ENCODE measurements at regions not wholly inside any gene's neighbourhood (a gene's known extent, or its start where the extent isn't known, plus 50 kb on each side); places are given as distances from the start of the nearest gene placed in this dataset.

DNA sequence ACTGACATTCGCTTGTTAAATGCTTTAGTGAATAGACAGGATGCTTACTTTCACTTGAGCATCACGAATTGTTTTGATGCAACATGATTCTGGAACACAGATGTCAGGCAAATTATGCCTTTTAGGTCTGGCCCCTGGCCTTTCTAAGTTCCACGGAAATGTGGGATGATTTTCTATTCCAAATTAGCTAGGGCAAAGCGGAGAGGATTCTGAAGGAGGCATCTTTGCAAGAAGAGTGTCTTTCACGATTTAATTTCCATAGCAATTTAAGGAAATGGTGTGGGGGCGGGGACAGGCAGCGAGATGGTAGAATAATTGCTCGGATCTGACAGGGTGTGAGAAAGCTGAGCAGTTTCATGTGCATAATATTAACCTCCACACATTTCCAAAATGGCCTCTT, 238.5 kb upstream of the KCNMB2 start:
- H3K4me1 Mint-ChIP-seq, result peaks cover 12% of the 10 kb centered on the region
- TF ChIP-seq, protein P1, sequence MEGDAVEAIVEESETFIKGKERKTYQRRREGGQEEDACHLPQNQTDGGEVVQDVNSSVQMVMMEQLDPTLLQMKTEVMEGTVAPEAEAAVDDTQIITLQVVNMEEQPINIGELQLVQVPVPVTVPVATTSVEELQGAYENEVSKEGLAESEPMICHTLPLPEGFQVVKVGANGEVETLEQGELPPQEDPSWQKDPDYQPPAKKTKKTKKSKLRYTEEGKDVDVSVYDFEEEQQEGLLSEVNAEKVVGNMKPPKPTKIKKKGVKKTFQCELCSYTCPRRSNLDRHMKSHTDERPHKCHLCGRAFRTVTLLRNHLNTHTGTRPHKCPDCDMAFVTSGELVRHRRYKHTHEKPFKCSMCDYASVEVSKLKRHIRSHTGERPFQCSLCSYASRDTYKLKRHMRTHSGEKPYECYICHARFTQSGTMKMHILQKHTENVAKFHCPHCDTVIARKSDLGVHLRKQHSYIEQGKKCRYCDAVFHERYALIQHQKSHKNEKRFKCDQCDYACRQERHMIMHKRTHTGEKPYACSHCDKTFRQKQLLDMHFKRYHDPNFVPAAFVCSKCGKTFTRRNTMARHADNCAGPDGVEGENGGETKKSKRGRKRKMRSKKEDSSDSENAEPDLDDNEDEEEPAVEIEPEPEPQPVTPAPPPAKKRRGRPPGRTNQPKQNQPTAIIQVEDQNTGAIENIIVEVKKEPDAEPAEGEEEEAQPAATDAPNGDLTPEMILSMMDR (IDR thresholded peaks at IDR 0.05; ENCODE audit: unreplicated experiment in 3 of 3), result no peak
- no peaks in the 10 kb centered on the region for H3K9me3 Mint-ChIP-seq
- peaks cover 3% of the 10 kb centered on the region for H3K27me3 Mint-ChIP-seq (ENCODE audit: low read depth)
- H3K27ac Mint-ChIP-seq, result no peak overlapping the region
- no peaks in the 10 kb centered on the region for H3K36me3 Mint-ChIP-seq (ENCODE audit: low read depth)
- H3K4me3 Mint-ChIP-seq, result no peak overlapping the region

DNA sequence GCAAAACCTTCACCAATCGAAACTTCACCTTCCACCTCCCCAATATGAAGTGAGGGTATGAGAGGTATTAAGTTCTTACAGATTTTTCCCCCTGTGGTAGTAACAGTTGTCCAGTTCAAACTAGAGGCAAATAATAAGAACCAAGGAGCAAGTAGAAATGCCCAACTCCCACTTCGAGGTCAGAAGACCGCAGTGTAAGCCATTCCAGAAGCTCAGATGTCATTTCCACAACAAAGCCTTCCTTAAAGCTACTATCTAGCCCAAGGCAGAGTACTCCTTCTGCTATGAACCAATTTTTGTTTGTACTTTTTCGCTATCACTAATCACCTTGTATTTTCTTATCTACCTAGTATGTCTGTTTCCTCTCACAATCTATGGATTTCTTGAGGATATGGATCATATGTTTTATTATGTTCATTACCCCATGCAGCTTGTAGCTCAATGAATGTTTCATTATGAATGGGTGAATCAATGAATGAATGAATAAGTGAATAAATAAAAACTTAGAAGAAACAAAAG, 235.7 kb upstream of the KCNMB2 start:
- H3K36me3 Mint-ChIP-seq (ENCODE audit: low read depth), result no peaks in the 10 kb centered on the region
- TF ChIP-seq, protein P1 (IDR thresholded peaks at IDR 0.05; ENCODE audit: unreplicated experiment in 3 of 3), result no peak
- H3K4me1 Mint-ChIP-seq, result peaks cover 7% of the 10 kb centered on the region
- no peaks in the 10 kb centered on the region for H3K9me3 Mint-ChIP-seq
- no peak overlapping the region for H3K4me3 Mint-ChIP-seq
- no peaks in the 10 kb centered on the region for H3K27me3 Mint-ChIP-seq (ENCODE audit: low read depth)
- no peak overlapping the region for H3K27ac Mint-ChIP-seq

DNA sequence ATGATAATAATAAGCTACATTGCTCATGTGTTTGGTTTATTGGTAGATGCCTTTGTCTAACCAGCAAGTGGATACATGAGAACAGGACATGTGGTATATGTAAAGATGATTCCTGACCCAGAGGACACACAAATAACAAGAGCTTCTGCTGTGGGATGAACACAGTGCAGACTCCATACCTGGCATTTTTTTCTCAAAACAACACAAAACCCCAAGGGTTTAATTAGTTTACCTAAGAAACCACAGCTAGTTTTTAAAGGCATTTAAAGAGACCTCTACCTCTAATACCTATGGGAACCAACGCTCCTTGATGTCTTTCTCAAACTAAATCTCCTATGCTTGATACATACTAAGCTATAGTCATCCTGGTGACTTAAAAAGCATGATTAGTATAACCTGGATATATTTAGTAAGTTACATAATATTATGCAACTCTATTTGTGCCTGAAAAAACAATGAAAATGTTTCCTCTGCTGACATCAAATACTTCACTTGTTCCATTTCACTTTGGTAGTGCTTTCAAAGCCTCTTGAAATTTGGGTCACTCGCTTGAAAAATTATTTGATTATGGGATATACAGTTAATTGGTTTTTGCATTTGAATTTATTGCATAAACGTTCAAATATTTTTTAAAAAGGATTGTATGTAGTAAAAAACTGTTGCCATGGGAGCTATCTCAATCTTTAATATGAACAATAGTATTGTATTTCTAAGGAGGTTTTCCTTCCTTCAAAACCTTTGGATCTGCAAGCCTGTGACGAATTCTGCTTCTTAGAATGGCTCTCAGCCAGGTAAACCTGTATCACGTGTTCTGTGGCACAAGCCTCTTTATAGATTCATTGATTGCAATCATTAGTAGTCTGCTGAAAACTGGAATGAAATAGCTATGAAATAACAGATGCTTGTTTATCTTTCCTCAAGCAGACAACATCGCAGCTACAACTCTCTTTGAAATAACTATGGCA, 233.0 kb upstream of the KCNMB2 start:
- Mint-ChIP-seq H3K4me1 (no peaks in the 10 kb centered on the region), H3K27ac (no peak overlapping the region), H3K36me3 (ENCODE audit: low read depth) (no peaks in the 10 kb centered on the region), H3K27me3 (ENCODE audit: low read depth) (no peaks in the 10 kb centered on the region), H3K4me3 (no peak overlapping the region), H3K9me3 (no peaks in the 10 kb centered on the region)
- TF ChIP-seq, protein P1 (IDR thresholded peaks at IDR 0.05; ENCODE audit: unreplicated experiment in 3 of 3), result no peak

DNA sequence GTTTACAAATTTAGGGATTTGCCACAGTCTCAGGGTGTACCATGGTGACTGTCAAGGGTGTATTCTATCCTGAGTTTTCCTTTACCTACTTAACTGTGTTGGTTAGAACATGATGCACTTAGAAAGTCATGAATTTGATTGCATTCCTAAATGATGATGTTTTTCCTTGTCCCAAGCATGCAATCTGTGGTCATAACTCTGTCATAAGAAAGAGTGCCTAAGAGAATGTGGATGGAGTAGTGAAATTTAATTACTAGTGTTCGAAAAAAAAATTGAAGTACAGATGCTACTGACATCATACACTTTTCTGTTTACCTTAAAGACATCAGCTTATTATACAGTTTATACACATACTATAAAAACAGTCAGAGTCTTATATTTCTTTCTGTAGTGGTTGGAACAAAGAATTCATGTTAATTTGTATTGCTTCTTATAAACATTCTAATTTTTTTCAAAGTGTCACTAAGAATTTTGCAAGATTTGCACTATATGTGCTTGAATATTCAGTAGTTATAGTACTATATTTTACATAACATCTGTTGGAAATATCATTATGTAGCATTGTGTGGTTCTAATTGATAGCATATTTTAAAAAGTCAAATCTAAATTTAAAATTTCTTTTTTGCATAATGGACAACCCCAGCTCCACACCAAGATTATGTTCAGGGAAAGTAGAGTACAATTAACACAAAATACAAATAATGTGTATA, 231.3 kb upstream of the KCNMB2 start:
- Mint-ChIP-seq H3K9me3 (no peaks in the 10 kb centered on the region), H3K4me3 (no peak overlapping the region), H3K36me3 (ENCODE audit: low read depth) (no peaks in the 10 kb centered on the region), H3K4me1 (no peaks in the 10 kb centered on the region), H3K27me3 (ENCODE audit: low read depth) (no peaks in the 10 kb centered on the region), H3K27ac (no peak overlapping the region)
- TF ChIP-seq, protein P1 (IDR thresholded peaks at IDR 0.05; ENCODE audit: unreplicated experiment in 3 of 3), result no peak

DNA sequence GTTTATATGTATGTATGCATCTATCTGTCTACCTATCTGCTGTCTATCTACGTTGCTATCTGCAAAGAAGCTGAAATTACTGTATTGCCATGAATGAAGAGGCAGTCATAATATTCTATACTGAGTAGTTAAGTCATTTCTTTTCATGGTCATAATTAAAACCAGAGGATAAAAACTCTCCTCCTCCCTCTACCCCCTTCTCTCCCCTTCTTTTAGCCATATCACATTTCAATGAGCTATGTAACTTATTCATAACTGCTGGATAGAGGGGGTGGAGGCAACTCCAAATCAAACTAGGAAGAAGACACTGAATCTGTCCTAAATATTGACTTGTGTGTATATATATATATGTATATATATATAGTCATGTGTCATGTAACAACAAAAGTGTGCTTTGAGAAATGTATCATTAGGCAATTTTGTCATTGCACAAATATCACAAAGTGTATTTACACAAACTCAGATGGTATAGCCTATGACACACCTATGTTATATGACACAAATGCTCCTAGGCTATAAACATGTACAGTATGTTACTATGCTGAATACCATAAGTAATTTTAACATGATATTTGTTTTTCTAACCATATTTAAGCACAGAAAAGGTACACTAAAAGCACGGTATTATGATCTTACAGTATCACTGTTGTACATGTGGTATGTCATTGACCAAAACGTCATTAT, 229.7 kb upstream of the KCNMB2 start:
- TF ChIP-seq, protein P1 (IDR thresholded peaks at IDR 0.05; ENCODE audit: unreplicated experiment in 3 of 3), result no peak
- no peaks in the 10 kb centered on the region for H3K36me3 Mint-ChIP-seq (ENCODE audit: low read depth)
- no peak overlapping the region for H3K4me3 Mint-ChIP-seq
- H3K27ac Mint-ChIP-seq, result no peak overlapping the region
- H3K9me3 Mint-ChIP-seq, result no peaks in the 10 kb centered on the region
- H3K27me3 Mint-ChIP-seq (ENCODE audit: low read depth), result no peaks in the 10 kb centered on the region
- H3K4me1 Mint-ChIP-seq, result no peaks in the 10 kb centered on the region

Measured in nephron (organoid).